ENCODE measurements at regions not wholly inside any gene's neighbourhood (a gene's known extent, or its start where the extent isn't known, plus 50 kb on each side); places are given as distances from the start of the nearest gene placed in this dataset.

DNA sequence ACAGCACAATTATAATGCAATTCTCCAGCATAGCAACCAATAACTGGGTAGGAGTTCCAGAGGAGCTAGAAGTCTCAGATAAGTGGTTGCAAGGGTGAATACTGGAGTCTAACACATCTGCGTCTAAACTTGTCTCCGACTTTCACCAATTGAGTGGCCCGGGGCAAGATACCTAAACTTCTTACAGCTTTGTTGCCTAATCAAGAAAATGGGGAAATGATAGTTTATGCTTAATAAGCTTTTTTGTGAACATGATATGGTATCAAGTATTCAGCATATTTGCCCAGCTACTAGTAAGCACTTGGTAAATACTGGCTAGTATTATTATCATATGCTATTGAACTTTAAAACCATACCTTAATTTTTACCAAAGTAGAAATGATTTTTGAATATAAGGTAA is 183.5 kb downstream of the KCNJ2 start:
- Histone ChIP-seq H3K4me3 (ENCODE audit: low read length in 3 of 3) (no peak overlapping the region), H3K9me3 (ENCODE audit: control insufficient read depth in 2 of 3, insufficient read depth in 1 of 3, low read length in 3 of 3) (no peaks in the 10 kb centered on the region), H3K9ac (ENCODE audit: low read length in 3 of 3) (no peak overlapping the region), H3K4me1 (ENCODE audit: control insufficient read depth in 2 of 3, insufficient read depth in 2 of 3, low read depth in 1 of 3, low read length in 3 of 3) (no peaks in the 10 kb centered on the region), H3K27ac (ENCODE audit: low read depth in 2 of 2, low read length in 2 of 2) (no peak overlapping the region), H3K36me3 (ENCODE audit: control insufficient read depth in 2 of 3, insufficient read depth in 3 of 3, low read length in 3 of 3) (no peaks in the 10 kb centered on the region), H3K27me3 (ENCODE audit: control insufficient read depth, insufficient read depth, low read length) (no peaks in the 10 kb centered on the region)
- TF ChIP-seq, protein P1, sequence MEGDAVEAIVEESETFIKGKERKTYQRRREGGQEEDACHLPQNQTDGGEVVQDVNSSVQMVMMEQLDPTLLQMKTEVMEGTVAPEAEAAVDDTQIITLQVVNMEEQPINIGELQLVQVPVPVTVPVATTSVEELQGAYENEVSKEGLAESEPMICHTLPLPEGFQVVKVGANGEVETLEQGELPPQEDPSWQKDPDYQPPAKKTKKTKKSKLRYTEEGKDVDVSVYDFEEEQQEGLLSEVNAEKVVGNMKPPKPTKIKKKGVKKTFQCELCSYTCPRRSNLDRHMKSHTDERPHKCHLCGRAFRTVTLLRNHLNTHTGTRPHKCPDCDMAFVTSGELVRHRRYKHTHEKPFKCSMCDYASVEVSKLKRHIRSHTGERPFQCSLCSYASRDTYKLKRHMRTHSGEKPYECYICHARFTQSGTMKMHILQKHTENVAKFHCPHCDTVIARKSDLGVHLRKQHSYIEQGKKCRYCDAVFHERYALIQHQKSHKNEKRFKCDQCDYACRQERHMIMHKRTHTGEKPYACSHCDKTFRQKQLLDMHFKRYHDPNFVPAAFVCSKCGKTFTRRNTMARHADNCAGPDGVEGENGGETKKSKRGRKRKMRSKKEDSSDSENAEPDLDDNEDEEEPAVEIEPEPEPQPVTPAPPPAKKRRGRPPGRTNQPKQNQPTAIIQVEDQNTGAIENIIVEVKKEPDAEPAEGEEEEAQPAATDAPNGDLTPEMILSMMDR (IDR thresholded peaks at IDR 0.05; ENCODE audit: borderline replicate concordance, extremely low read depth, insufficient read depth): no peak
- FAIRE-seq: no peak
- intact Hi-C loops (cut with DNase I): no loop called here
- DNase-seq: no peak

DNA sequence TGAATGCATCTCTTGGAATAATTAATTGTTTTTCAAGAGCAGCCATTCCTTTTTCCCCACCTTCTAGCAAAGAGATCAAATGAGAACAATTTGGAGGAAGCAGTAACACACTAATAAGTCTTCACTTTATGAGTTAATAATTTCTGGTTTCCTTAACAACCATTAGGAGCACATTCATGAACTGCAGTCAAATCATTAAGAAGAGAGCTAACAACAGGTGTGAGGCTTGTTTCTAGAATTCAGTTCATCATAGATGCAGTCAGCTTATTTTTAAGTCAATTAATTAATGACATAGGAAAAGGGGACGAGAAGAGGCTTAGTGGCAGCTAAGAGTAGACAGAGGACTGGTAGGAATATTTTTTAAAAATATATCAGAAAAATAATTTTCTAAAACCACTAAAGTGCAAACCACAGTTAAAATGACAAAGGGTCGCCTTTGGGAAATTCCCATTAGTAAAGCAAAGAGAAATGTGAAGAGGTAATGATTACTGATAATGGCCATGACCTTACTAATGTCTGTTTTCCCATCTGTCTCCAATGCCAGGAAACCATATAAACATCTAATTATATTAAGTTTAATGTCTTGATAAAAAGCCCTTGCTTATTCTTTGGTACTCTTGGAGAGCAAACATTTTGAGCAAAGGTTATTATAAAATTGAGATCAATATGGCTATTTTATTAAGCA is 184.2 kb downstream of the KCNJ2 start:
- H3K4me3 ChIP-seq (ENCODE audit: low read length in 3 of 3): no peak overlapping the region
- TF ChIP-seq, protein P1 (IDR thresholded peaks at IDR 0.05; ENCODE audit: borderline replicate concordance, extremely low read depth, insufficient read depth): no peak
- H3K36me3 ChIP-seq (ENCODE audit: control insufficient read depth in 2 of 3, insufficient read depth in 3 of 3, low read length in 3 of 3): no peaks in the 10 kb centered on the region
- no peak overlapping the region for H3K27ac ChIP-seq (ENCODE audit: low read depth in 2 of 2, low read length in 2 of 2)
- intact Hi-C loops (cut with DNase I): no loop called here
- no peaks in the 10 kb centered on the region for H3K4me1 ChIP-seq (ENCODE audit: control insufficient read depth in 2 of 3, insufficient read depth in 2 of 3, low read depth in 1 of 3, low read length in 3 of 3)
- no peaks in the 10 kb centered on the region for H3K9me3 ChIP-seq (ENCODE audit: control insufficient read depth in 2 of 3, insufficient read depth in 1 of 3, low read length in 3 of 3)
- H3K27me3 ChIP-seq (ENCODE audit: control insufficient read depth, insufficient read depth, low read length): no peaks in the 10 kb centered on the region
- H3K9ac ChIP-seq (ENCODE audit: low read length in 3 of 3): no peak overlapping the region
- no peak for FAIRE-seq
- DNase-seq: no peak

DNA sequence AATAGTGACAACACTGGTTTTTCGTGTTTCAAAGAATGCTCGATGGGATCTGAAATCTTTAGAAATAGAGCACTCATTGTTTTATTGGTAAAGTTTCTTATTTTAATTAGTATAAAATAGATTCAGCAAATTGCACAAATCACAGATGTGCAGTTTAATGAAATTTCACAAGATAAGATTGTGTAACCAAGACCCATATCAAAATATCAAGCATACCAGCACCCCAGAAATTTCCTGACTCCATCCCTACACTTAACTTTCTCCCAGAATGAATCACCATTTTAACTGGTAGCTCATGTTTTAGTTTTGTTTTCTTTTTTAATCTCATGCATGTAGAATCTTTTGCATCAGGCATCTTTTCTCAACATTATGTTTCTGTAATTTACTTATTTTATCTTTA is 185.9 kb downstream of the KCNJ2 start:
- DNase-seq: no peak
- H3K27ac ChIP-seq (ENCODE audit: low read depth in 2 of 2, low read length in 2 of 2): no peak overlapping the region
- H3K4me3 ChIP-seq (ENCODE audit: low read length in 3 of 3): no peak overlapping the region
- intact Hi-C loops (cut with DNase I): no loop called here
- no peak overlapping the region for H3K9ac ChIP-seq (ENCODE audit: low read length in 3 of 3)
- no peaks in the 10 kb centered on the region for H3K36me3 ChIP-seq (ENCODE audit: control insufficient read depth in 2 of 3, insufficient read depth in 3 of 3, low read length in 3 of 3)
- H3K9me3 ChIP-seq (ENCODE audit: control insufficient read depth in 2 of 3, insufficient read depth in 1 of 3, low read length in 3 of 3): no peaks in the 10 kb centered on the region
- H3K4me1 ChIP-seq (ENCODE audit: control insufficient read depth in 2 of 3, insufficient read depth in 2 of 3, low read depth in 1 of 3, low read length in 3 of 3): no peaks in the 10 kb centered on the region
- TF ChIP-seq, protein P1 (IDR thresholded peaks at IDR 0.05; ENCODE audit: borderline replicate concordance, extremely low read depth, insufficient read depth): no peak
- no peak for FAIRE-seq
- H3K27me3 ChIP-seq (ENCODE audit: control insufficient read depth, insufficient read depth, low read length): no peaks in the 10 kb centered on the region

DNA sequence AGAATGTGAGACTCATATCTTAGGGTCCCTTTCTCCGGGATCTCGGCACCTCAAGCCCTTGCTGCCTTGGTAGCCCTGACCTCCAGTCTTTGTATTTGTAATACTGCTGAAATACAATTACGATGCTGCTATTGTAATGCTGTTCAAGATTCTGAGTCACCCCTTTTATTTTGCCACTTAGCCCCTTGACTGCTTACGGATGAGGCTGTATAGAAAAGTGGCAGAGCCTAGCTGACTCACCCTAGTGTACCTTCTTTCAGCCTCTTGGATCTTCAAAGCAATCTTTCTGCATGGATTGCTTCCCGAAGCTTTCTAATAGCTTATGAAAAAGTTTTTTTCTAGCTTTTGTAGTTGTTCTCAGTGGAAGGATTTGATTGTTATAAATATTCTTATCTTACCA is 187.9 kb downstream of the KCNJ2 start:
- no peak for FAIRE-seq
- no peaks in the 10 kb centered on the region for H3K27me3 ChIP-seq (ENCODE audit: control insufficient read depth, insufficient read depth, low read length)
- TF ChIP-seq, protein P1 (IDR thresholded peaks at IDR 0.05; ENCODE audit: borderline replicate concordance, extremely low read depth, insufficient read depth): no peak
- no peaks in the 10 kb centered on the region for H3K4me1 ChIP-seq (ENCODE audit: control insufficient read depth in 2 of 3, insufficient read depth in 2 of 3, low read depth in 1 of 3, low read length in 3 of 3)
- no peaks in the 10 kb centered on the region for H3K36me3 ChIP-seq (ENCODE audit: control insufficient read depth in 2 of 3, insufficient read depth in 3 of 3, low read length in 3 of 3)
- H3K27ac ChIP-seq (ENCODE audit: low read depth in 2 of 2, low read length in 2 of 2): no peak overlapping the region
- no peaks in the 10 kb centered on the region for H3K9me3 ChIP-seq (ENCODE audit: control insufficient read depth in 2 of 3, insufficient read depth in 1 of 3, low read length in 3 of 3)
- H3K4me3 ChIP-seq (ENCODE audit: low read length in 3 of 3): no peak overlapping the region
- no peak for DNase-seq
- intact Hi-C loops (cut with DNase I): no loop called here
- H3K9ac ChIP-seq (ENCODE audit: low read length in 3 of 3): no peak overlapping the region

All from kidney (tissue), 13 donors.